Ishikawa (cell line): ENCODE measurements at regions not wholly inside any gene's neighbourhood (a gene's known extent, or its start where the extent isn't known, plus 50 kb on each side); places are given as distances from the start of the nearest gene placed in this dataset.

Experiments used
- CREB1 ChIP-seq: IDR thresholded peaks from 2 replicates; pipeline ENCODE4 v1.6.1; 2012; ENCODE audit warnings: low read depth
- EGR1 ChIP-seq: IDR thresholded peaks from 2 replicates; pipeline ENCODE4 v1.6.1; 2012
- RAD21 ChIP-seq: IDR thresholded peaks from 2 replicates; pipeline ENCODE4 v1.6.1; 2012; ENCODE audit warnings: low read depth
- USF1 ChIP-seq: IDR thresholded peaks from 2 replicates; pipeline ENCODE4 v1.6.1; 2012
- ZBTB7A ChIP-seq: IDR thresholded peaks from 2 replicates; pipeline ENCODE4 v1.6.1; 2012; ENCODE audit warnings: low read depth

- TF ChIP-seq ZBTB7A, result no peak
- no peak for TF ChIP-seq CREB1
- TF ChIP-seq RAD21, result no peak
- TF ChIP-seq USF1, result no peak
- TF ChIP-seq EGR1, result no peak
Observed at GRCh38 chr11:23413057-23413456, 552.8 kb upstream of the CCDC179 start.
